Loucy (cell line): ENCODE measurements at regions not wholly inside any gene's neighbourhood (a gene's known extent, or its start where the extent isn't known, plus 50 kb on each side); places are given as distances from the start of the nearest gene placed in this dataset.

Source experiments
- CTCF ChIP-seq: fragments of 200-600 bp; sonication (generic); conservative IDR thresholded peaks from 2 replicates; pipeline ENCODE4 v1.5.1; 2014; ENCODE audit warnings: mild to moderate bottlenecking, antibody characterized with exemption, low read length
- EZH2phosphoT487 ChIP-seq: fragments of 200-600 bp; IDR thresholded peaks from 2 replicates; pipeline ENCODE4 v1.6.1; 2018; ENCODE audit warnings: antibody characterized with exemption, mild to moderate bottlenecking, moderate library complexity, borderline replicate concordance

GRCh38 chr16:59591480-59591879 lies 857.4 kb upstream of the GOT2 start:
- TF ChIP-seq CTCF (no peak), EZH2phosphoT487 (no peak)
